Activated T-helper 1 cell treated with anti-CD3 and anti-CD28 coated beads, Interleukin-2, amount 50 U/mL, for 16 hours (primary cell): ENCODE measurements at regions not wholly inside any gene's neighbourhood (a gene's known extent, or its start where the extent isn't known, plus 50 kb on each side); places are given as distances from the start of the nearest gene placed in this dataset.

Experiments
- DNase-seq, 2 donors: peaks; one replicate each; pipeline ENCODE4 v3.0.0-alpha.2; 2020; ENCODE audit warnings: low read depth in 1 of 2, low spot score in 1 of 2

DNA sequence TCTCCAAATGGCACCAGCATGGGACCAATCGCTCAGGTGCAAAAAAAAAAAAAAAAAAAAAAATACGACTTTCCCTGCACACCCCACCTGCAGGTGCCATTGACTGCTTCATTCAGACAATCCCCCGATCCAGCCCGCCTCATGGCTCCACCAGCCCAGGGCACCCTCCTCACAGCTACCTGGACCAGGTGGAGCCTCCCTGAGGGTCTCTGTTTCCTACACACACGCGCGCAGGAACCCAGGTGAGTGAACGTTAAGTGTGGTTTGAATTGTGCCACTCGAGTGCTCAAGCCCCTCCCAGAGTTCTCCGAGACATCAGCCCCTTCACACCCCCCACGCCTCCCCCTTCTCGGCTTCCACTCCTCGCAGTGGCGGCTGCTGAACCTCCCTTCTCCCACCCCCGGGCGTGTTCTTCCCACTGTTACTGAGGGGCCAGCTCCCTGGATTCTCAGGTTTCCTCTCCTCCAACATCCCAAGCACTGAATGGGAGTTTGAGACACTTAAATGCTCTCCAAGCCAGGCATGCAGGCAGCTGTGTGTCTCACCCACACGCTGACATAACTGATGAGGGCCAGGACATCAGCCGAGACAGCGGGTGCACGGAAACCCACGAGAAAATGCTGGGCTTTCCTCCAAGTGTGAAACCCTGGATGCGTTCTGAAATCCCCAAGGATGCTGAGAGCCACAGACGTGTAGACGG lies 88.8 kb upstream of the SNTG2 start:
- DNase-seq = no peak

GRCh38 chr2:860259-860855 lies 90.3 kb upstream of the SNTG2 start:
- no peak for DNase-seq

- DNase-seq = no peak
Observed at GRCh38 chr2:858646-859045, 92.0 kb upstream of the SNTG2 start.

GRCh38 chr2:857937-858336 lies 92.7 kb upstream of the SNTG2 start:
- DNase-seq = no peak

DNA sequence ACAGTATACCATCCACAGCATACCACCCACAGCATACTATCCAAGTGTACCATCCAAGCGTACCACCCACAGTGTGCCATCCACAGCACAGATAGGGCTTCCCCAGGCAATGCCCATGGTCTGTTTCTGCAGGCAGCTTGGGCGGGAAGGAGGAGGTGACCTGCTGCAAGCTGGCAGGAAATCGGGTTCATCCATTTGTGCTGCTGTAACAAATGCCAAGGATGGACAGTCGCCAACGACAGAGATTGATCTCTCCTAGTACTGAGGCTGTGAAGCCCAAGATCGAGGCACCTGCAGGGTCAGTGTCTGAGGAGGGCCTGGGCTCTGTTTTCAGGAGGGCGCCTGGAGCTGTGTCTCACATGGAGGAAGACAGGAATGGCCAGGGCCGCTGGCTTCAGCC lies 93.6 kb upstream of the SNTG2 start:
- no peak for DNase-seq

DNA sequence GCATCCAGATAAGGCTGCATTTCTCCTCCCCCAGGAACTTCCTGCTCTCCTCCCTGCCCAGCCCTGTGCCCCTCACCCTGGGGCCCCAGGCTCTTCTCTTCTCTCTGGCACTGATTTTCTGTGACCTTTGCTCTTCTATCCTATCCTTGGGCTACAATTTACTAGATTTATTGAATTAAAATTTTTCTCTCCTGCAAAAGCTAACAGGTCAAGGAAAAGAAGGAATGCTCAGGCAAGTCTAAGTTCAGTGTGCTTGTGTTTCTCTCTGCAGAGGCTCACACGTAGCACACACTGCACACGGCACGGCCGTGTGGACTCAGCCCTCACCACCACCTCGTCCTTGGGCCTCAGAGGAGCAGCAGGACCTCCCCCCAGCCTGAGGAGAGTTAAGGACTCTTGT lies 94.2 kb upstream of the SNTG2 start:
- no peak for DNase-seq

GRCh38 chr2:856041-856440 lies 94.6 kb upstream of the SNTG2 start:
- no peak for DNase-seq

DNA sequence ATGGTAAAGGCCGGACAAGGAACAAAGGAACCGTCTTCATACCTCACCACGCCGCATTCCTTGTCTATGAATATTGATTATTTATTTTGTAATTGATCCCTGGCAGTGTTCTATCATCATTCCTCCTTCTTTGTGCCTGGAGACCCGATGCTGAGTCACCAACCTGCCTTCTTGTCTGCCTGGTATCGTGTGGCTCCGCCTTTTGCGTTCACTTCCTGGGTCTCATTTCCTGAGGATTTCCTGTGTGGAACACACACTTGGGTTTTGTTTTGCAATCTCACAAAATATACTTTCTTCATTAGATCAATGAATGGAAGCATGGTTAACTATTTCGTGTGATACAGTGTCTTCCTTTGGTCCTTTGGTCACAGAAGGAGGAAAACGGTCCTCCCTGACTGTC lies 95.5 kb upstream of the SNTG2 start:
- DNase-seq = no peak

DNA sequence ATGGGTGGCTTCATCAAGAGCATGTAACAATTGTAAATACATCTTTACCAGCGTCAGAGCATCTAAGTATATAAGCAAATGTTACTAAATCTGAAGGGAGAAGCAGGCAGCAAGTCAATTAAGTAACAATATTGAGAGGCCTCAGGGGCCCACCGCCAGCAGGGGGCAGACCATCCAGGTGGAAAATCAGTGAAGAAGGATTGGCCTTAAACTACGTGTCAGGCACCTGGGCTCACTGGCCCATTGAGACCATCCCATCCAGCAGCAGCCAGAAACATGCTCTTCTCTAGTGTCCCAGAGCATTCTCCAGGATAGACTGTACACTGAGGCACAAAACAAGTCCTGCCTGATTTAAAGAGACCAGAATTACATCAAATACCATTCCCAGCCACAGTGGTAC lies 96.2 kb upstream of the SNTG2 start:
- no peak for DNase-seq

DNA sequence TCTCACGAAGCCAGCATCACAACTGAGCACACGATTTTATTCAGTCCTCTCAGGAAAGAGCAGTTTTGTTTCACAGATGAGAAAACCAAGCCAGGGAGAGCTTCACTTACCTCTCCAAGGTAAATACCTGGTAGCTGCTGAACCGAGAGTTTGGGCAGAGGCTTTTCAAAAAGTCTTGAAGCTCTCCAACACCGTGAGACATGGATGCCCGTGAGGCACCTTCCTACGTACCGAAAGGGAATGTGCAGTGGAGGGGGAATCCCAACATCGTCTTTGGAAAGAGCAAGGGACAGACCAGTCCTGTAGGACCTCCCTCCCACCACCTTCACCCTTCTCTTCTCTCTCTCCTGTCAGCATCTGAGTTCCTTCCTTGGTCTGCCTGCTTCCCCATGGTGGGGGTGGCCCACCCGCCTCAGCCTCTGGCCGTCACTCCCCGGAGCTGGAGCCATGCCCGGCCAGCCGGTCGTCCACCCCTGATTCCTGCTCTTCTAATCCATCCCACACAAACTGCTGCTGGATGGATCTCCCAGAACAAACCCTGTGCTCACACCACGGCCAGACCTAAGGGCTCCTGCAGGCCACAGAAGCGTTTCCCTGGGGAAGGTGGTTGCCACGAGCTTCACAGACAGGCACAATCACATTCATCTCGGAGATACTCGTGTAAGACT lies 97.3 kb upstream of the SNTG2 start:
- no peak for DNase-seq

GRCh38 chr2:852168-852567 lies 98.5 kb upstream of the SNTG2 start:
- DNase-seq = no peak

- no peak for DNase-seq
Observed at GRCh38 chr2:851680-852079, 99.0 kb upstream of the SNTG2 start.

DNA sequence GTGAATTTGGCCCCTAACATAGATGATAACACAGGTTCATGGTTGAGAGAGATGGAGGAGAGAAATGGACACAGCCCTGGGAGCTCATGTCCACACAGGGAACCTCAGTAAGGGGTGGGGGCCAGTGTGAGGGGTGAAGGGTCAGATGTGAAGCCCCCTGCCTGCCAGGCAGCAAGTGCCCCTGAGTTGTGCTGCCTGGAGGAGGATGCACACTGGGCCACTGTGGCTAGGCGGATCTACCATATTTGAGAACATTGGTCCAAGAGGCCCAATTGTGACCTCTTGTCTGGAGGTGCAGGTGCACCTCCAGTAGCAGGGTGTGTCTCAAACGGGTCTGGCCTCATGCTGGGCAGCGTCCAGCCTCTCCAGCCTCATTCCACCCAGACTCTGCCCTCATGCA lies 99.6 kb upstream of the SNTG2 start:
- no peak for DNase-seq

- DNase-seq = no peak
Observed at GRCh38 chr2:850429-850828, 100.2 kb upstream of the SNTG2 start.

DNA sequence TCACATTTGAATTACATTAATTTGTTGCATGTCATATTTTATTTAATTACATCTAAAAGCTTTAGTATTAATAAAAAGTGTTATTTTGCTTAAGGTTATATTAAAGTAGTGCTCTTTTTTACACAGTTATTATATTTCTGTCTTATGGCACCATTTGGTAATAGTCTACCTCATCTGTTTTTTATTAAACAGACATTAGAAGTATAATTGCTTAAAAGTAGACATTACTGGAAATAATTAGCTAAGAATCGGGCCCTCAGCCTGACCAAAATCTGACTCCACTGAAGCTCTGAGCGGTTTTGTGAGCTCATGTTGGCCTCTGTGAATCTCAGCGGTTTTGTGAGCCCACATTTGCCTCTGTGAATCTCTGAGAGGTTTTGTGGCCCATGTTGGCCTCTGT lies 102.5 kb upstream of the SNTG2 start:
- DNase-seq = no peak

DNA sequence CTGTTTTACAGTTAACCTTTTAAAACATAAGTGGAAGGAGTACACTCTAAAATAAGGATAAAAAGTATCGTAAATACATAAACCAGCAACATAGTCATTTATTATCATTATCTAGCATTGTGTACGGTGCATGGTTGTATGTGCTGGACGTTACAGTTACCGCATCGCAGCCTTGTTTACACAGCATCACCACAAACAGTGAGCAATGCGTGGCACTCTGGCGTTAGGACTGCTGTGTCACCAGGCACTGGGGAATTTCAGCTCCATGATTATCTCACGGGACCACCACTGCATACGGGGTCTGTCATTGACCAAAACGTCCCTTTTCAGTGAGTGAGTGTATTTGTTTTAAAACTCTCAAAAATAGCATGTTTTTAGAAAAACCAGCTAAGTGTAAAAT lies 103.0 kb upstream of the SNTG2 start:
- DNase-seq = no peak

GRCh38 chr2:844715-845114 lies 105.9 kb upstream of the SNTG2 start:
- no peak for DNase-seq

GRCh38 chr2:842151-842803 lies 108.4 kb upstream of the SNTG2 start:
- DNase-seq = no peak

DNA sequence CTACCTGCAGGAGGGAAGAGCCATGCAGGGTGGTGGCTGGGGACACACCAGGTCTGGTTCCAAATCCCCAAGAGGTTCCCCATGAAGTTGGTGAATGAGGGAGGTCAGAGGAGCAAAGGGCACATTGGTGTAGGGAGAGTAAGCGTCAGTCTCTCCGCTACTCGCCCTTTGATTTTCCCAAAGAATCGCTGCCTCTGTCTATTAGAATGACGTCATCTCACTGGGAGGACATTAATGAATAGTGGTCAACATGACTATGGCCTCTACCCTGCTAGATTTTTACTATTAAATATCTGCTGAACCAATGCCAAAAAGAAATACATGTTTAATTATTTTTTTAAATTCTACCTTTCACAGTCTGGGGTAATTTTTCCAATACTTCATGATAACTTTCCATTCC lies 109.6 kb upstream of the SNTG2 start:
- DNase-seq = no peak

GRCh38 chr2:834233-834632 lies 116.4 kb upstream of the SNTG2 start:
- no peak for DNase-seq

DNA sequence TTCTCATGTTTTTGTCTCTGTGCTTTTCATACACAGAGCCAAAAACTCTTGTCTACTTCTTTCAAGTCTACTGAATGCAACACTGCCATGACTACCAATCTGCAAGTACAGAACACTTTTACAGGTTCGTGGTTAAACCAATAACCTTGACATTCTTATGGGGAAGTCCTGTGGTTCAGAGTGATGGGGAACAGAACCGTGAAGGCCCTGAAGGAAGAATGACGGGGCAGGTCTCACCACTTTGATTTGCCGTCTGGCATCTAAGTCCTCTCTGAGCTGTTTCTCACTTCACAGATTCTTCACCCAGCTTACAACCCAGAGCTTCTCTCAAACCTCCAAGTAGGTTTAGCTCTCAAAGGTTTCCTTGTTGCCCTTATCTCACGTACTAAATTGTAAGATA lies 117.5 kb upstream of the SNTG2 start:
- no peak for DNase-seq

GRCh38 chr2:832635-833034 lies 118.0 kb upstream of the SNTG2 start:
- no peak for DNase-seq
